H1 (cell line): ENCODE measurements at regions not wholly inside any gene's neighbourhood (a gene's known extent, or its start where the extent isn't known, plus 50 kb on each side); places are given as distances from the start of the nearest gene placed in this dataset.

Experiments used
- CTCF ChIA-PET: fragments of 300-600 bp; sonication (Branson Sonifier 250); formaldehyde crosslinking; loops from one replicate; lab custom pipeline; 2021; ENCODE audit not compliant: partially characterized antibody; lab: Charles Lee
- POLR2A ChIA-PET: fragments of 300-600 bp; sonication (Branson Sonifier 250); formaldehyde crosslinking; loops from one replicate; lab custom pipeline; 2021; ENCODE audit warnings: inconsistent platforms; ENCODE audit not compliant: partially characterized antibody; lab: Charles Lee
- DNase-seq, 2 experiments: peaks; one replicate each; pipeline versions ENCODE4 v3.0.0 to v3.0.0-alpha.2; 2010 to 2022; ENCODE audit warnings: low spot score in 2 of 2, low read depth in 1 of 2, mixed read lengths in 1 of 2
- FAIRE-seq: peaks from 2 replicates; lab custom pipeline; 2011; peaks lifted over from hg19 to GRCh38; lab: Jason Lieb, UNC
- H2AFZ ChIP-seq: 2 replicates; pipeline ENCODE4 v1.8.1; 2012; ENCODE audit warnings: low read length, inconsistent platforms
- H2AK5ac ChIP-seq: 2 replicates; pipeline ENCODE4 v1.6.1; 2013; ENCODE audit warnings: low read depth, low read length
- H2BK120ac ChIP-seq: replicated peaks from 2 replicates; pipeline ENCODE3; 2013; ENCODE audit warnings: low read depth, low read length, inconsistent platforms
- H2BK12ac ChIP-seq: 2 replicates; pipeline ENCODE4 v1.6.1; 2013; ENCODE audit warnings: low read depth, low read length
- H2BK15ac ChIP-seq: 2 replicates; pipeline ENCODE4 v1.6.1; 2013; ENCODE audit warnings: low read length
- H2BK20ac ChIP-seq: 2 replicates; pipeline ENCODE4 v1.6.1; 2013; ENCODE audit warnings: low read length
- H2BK5ac ChIP-seq: 2 replicates; pipeline ENCODE4 v1.6.1; 2013; ENCODE audit warnings: low read depth, low read length
- H3K14ac ChIP-seq: 2 replicates; pipeline ENCODE4 v1.6.1; 2013; ENCODE audit warnings: inconsistent platforms; ENCODE audit not compliant: insufficient read length
- H3K18ac ChIP-seq: 2 replicates; pipeline ENCODE4 v1.6.1; 2013; ENCODE audit warnings: low read length; ENCODE audit errors: extremely low read depth
- H3K23ac ChIP-seq: 2 replicates; pipeline ENCODE4 v1.6.1; 2013; ENCODE audit warnings: inconsistent platforms; ENCODE audit not compliant: insufficient read length
- H3K23me2 ChIP-seq: 2 replicates; pipeline ENCODE4 v1.6.1; 2013; ENCODE audit warnings: low read depth, low read length
- H3K27ac ChIP-seq: 2 replicates; pipeline ENCODE4 v1.6.1; 2011; ENCODE audit warnings: low read depth, low read length, inconsistent platforms
- H3K27me3 ChIP-seq, 4 experiments: replicated peaks in 1 of 4; 1 replicate in 1 of 4; 2 replicates in 3 of 4; pipeline versions ENCODE4 v1.6.1 to v1.8.1; 2011 to 2013; ENCODE audit warnings: low read length in 3 of 4, mild to moderate bottlenecking in 3 of 4, inconsistent platforms in 2 of 4, mixed read lengths in 2 of 4, moderate library complexity in 1 of 4; ENCODE audit not compliant: control insufficient read depth in 3 of 4, insufficient read depth in 3 of 4; ENCODE audit errors: extremely low read depth in 1 of 4
- H3K36me3 ChIP-seq, 4 experiments: 2 replicates each; pipeline versions ENCODE4 v1.6.1 to v1.8.1; 2011 to 2013; ENCODE audit warnings: mild to moderate bottlenecking in 4 of 4, low read length in 3 of 4, moderate library complexity in 2 of 4, control low read depth in 1 of 4, inconsistent platforms in 1 of 4; ENCODE audit not compliant: insufficient read depth in 4 of 4, control insufficient read depth in 2 of 4
- H3K4ac ChIP-seq: replicated peaks from 2 replicates; pipeline ENCODE3; 2013; ENCODE audit warnings: low read length, low read depth, mixed read lengths, inconsistent platforms; ENCODE audit not compliant: insufficient read length
- H3K4me1 ChIP-seq, 4 experiments: replicated peaks in 1 of 4; 1 replicate in 1 of 4; 2 replicates in 3 of 4; pipeline versions ENCODE4 v1.6.1 to v1.8.1; 2011 to 2013; ENCODE audit warnings: low read length in 3 of 4, inconsistent platforms in 2 of 4, mixed read lengths in 1 of 4; ENCODE audit not compliant: insufficient read depth in 4 of 4, control insufficient read depth in 3 of 4
- H3K4me2 ChIP-seq, 2 experiments: 2 replicates each; pipeline versions ENCODE4 v1.6.1 to v1.8.1; 2011 to 2013; ENCODE audit warnings: low read depth in 2 of 2, low read length in 2 of 2, control low read depth in 1 of 2, inconsistent platforms in 1 of 2, mild to moderate bottlenecking in 1 of 2; ENCODE audit not compliant: insufficient read depth in 1 of 2
- H3K4me3 ChIP-seq, 4 experiments: fragments of 200-600, 300-600 bp in 1 of 4; sonication (generic), shearing (Covaris generic), sonication (Bioruptor Twin) in 1 of 4; 2 replicates each; pipeline versions ENCODE4 v1.5.1 to v1.8.1; 2011 to 2016; ENCODE audit warnings: low read length in 4 of 4, low read depth in 3 of 4, control low read depth in 2 of 4, inconsistent platforms in 2 of 4, mild to moderate bottlenecking in 2 of 4, mixed read lengths in 1 of 4, moderate library complexity in 1 of 4; ENCODE audit not compliant: insufficient read depth in 2 of 4; ENCODE audit errors: extremely low read depth in 1 of 4
- H3K56ac ChIP-seq: replicated peaks from 2 replicates; pipeline ENCODE3; 2013; ENCODE audit warnings: low read depth, mild to moderate bottlenecking, mixed read lengths, low read length, inconsistent platforms; ENCODE audit not compliant: insufficient read length
- H3K79me1 ChIP-seq: 2 replicates; pipeline ENCODE4 v1.6.1; 2013; ENCODE audit warnings: low read depth, low read length, control low read depth
- H3K79me2 ChIP-seq, 2 experiments: 2 replicates each; pipeline versions ENCODE4 v1.6.1 to v1.8.1; 2012 to 2013; ENCODE audit warnings: low read length in 2 of 2, mild to moderate bottlenecking in 2 of 2, inconsistent platforms in 1 of 2; ENCODE audit not compliant: insufficient read depth in 2 of 2, control insufficient read depth in 1 of 2
- H3K9ac ChIP-seq, 4 experiments: replicated peaks in 1 of 4; 1 replicate in 1 of 4; 2 replicates in 3 of 4; pipeline versions ENCODE4 v1.6.1 to v1.8.1; 2011 to 2013; ENCODE audit warnings: low read depth in 3 of 4, low read length in 3 of 4, control low read depth in 2 of 4, mild to moderate bottlenecking in 2 of 4, moderate library complexity in 2 of 4, inconsistent platforms in 1 of 4; ENCODE audit errors: extremely low read depth in 1 of 4
- H3K9me3 ChIP-seq, 2 experiments: 2 replicates each; pipeline versions ENCODE4 v1.6.1 to v1.8.1; 2012 to 2013; ENCODE audit warnings: mild to moderate bottlenecking in 2 of 2, moderate library complexity in 2 of 2, control low read depth in 1 of 2, inconsistent platforms in 1 of 2, low read depth in 1 of 2, low read length in 1 of 2, mixed read lengths in 1 of 2; ENCODE audit not compliant: insufficient read depth in 2 of 2
- H4K20me1 ChIP-seq, 2 experiments: replicated peaks in 1 of 2; 2 replicates each; pipeline versions ENCODE3 to v1.8.1; 2011 to 2013; ENCODE audit warnings: inconsistent platforms in 2 of 2, low read length in 2 of 2, mild to moderate bottlenecking in 1 of 2; ENCODE audit not compliant: insufficient read depth in 2 of 2, control insufficient read depth in 1 of 2
- H4K5ac ChIP-seq: 2 replicates; pipeline ENCODE4 v1.6.1; 2013; ENCODE audit warnings: low read length, low read depth, mixed read lengths, inconsistent platforms; ENCODE audit not compliant: insufficient read length
- H4K8ac ChIP-seq: 2 replicates; pipeline ENCODE4 v1.8.0; 2013; ENCODE audit warnings: mild to moderate bottlenecking, moderate library complexity, low read length, inconsistent platforms; ENCODE audit not compliant: insufficient read depth; ENCODE audit errors: extremely low read depth
- H4K91ac ChIP-seq: replicated peaks from 2 replicates; pipeline ENCODE3; 2013; ENCODE audit warnings: low read length, mixed read lengths, inconsistent platforms; ENCODE audit not compliant: insufficient read length
- BACH1 ChIP-seq: IDR thresholded peaks from 2 replicates; pipeline ENCODE4 v1.6.1; 2012; ENCODE audit warnings: low read length, improper control_type of control experiment
- BCL11A ChIP-seq, 2 experiments: IDR thresholded peaks; one replicate each; pipeline ENCODE4 v1.6.1; 2011; ENCODE audit warnings: low read depth in 2 of 2, low read length in 2 of 2, mild to moderate bottlenecking in 2 of 2
- CREB1 ChIP-seq: IDR thresholded peaks from 2 replicates; pipeline ENCODE4 v1.6.1; 2012; ENCODE audit warnings: inconsistent platforms
- KDM1A ChIP-seq: fragments of 200-600, 300-600 bp; sonication (generic); IDR thresholded peaks from 2 replicates; pipeline ENCODE4 v1.7.1; 2016; ENCODE audit warnings: mild to moderate bottlenecking, low read length, borderline replicate concordance
- KDM5A ChIP-seq: fragments of 200-600 bp; IDR thresholded peaks from 2 replicates; pipeline ENCODE4 v1.7.1; 2012; ENCODE audit warnings: mild to moderate bottlenecking, low read length, inconsistent platforms, mixed read lengths
- NANOG ChIP-seq: IDR thresholded peaks from 2 replicates; pipeline ENCODE4 v1.6.1; 2011; ENCODE audit warnings: low read length, low read depth, mild to moderate bottlenecking, inconsistent platforms; ENCODE audit not compliant: insufficient read depth, poor library complexity, severe bottlenecking
- NRF1 ChIP-seq: IDR thresholded peaks from 2 replicates; pipeline ENCODE4 v1.6.1; 2011; ENCODE audit warnings: mild to moderate bottlenecking, low read depth, low read length, improper control_type of control experiment
- PHF8 ChIP-seq: fragments of 200-600 bp; sonication (generic); conservative IDR thresholded peaks from 2 replicates; pipeline ENCODE4 v1.7.1; 2012; ENCODE audit warnings: low read depth, mild to moderate bottlenecking, inconsistent platforms, low read length, moderate library complexity
- RAD21 ChIP-seq, 2 experiments: IDR thresholded peaks in 1 of 2; conservative IDR thresholded peaks in 1 of 2; 2 replicates each; pipeline ENCODE4 v1.6.1; 2011; ENCODE audit warnings: low read depth in 2 of 2, low read length in 2 of 2, improper control_type of control experiment in 1 of 2, inconsistent platforms in 1 of 2, mild to moderate bottlenecking in 1 of 2, moderate library complexity in 1 of 2
- RFX5 ChIP-seq: IDR thresholded peaks from 2 replicates; pipeline ENCODE4 v1.6.1; 2011; ENCODE audit warnings: low read depth, low read length, improper control_type of control experiment, borderline replicate concordance
- SAP30 ChIP-seq: fragments of 300-600 bp; sonication (generic); IDR thresholded peaks from 2 replicates; pipeline ENCODE4 v1.7.1; 2012; ENCODE audit warnings: low read length, moderate library complexity, mild to moderate bottlenecking, inconsistent platforms; ENCODE audit not compliant: insufficient read depth, insufficient replicate concordance
- SP2 ChIP-seq: IDR thresholded peaks from 2 replicates; pipeline ENCODE4 v1.6.1; 2012; ENCODE audit warnings: mild to moderate bottlenecking, low read length, inconsistent platforms
- TCF12 ChIP-seq: IDR thresholded peaks from 2 replicates; pipeline ENCODE4 v1.6.1; 2011; ENCODE audit warnings: low read depth, mild to moderate bottlenecking, low read length
- WGBS, 2 experiments: shearing (Covaris generic) in 1 of 2; methylation state at CpG; one replicate each; pipeline versions ENCODE4 v1.1.6 to v1.1.7; 2013 to 2015; ENCODE audit warnings: low lambda C conversion rate in 2 of 2, mixed read lengths in 2 of 2, inconsistent platforms in 1 of 2, low coverage in 1 of 2, missing lambda C conversion rate in 1 of 2; ENCODE audit not compliant: insufficient replicate concordance in 2 of 2, insufficient coverage in 1 of 2, insufficient read length in 1 of 2; ENCODE audit errors: extremely low coverage in 1 of 2, missing lambda C conversion rate in 1 of 2; 5-methylcytosine and 5-hydroxymethylcytosine counted together

DNA sequence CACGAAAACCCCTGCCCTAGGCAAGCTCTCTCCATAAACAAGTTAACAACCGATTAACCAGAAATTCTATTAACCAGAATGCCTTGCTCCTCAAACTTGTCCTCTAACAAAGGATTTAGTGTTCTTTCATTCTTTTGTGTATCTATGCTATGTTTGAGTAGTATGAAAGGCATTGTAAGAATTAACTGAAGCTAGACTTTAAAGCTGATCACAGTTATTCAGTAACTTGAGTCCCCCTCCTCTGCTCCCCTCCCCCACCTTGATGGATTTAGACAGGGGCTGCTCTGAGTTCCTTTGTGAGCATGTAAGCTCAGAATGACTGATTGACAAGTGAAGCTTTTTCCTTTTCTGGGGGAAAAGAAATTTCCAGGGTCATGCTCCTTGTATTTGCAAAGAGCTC lies 257.6 kb downstream of the TTLL7 start:
- POLR2A ChIA-PET: no interaction called here
- Histone ChIP-seq H3K4me1 (peaks cover 0 to 4% (median 1%) of the 10 kb centered on the region in 4 experiments; a peak in 2 of 7 replicates), H3K4me3 (no peak overlapping the region)

More for the DNA sequence above, 257.6 kb downstream of the TTLL7 start:
- DNase-seq (no peak), FAIRE-seq (no peak)
- no peak overlapping the region for H3K14ac ChIP-seq
- no peak overlapping the region for H2BK15ac ChIP-seq
- no peaks in the 10 kb centered on the region for H3K27me3 ChIP-seq
- H4K5ac ChIP-seq: no peak overlapping the region
- no peak overlapping the region for H4K91ac ChIP-seq
- H3K4me2 ChIP-seq: no peak overlapping the region
- WGBS, 2 experiments: 81% methylated on average over 2 of the region's 2 CpGs; no CpG with 5 or more reads in 1 of the 2 experiments
- TF ChIP-seq KDM1A: no peak
- no peak for TF ChIP-seq NRF1
- TF ChIP-seq BCL11A (IDR thresholded peaks at IDR 0.05; ENCODE audit: low read depth in 2 of 2, low read length in 2 of 2): no peak
- TF ChIP-seq RFX5: no peak
- TF ChIP-seq SAP30: no peak
- no peak for TF ChIP-seq NANOG
- no peak for TF ChIP-seq TCF12
- no peak for TF ChIP-seq CREB1
- TF ChIP-seq SP2: no peak
- no peak for TF ChIP-seq PHF8
- TF ChIP-seq BACH1: no peak
- TF ChIP-seq RAD21 (IDR thresholded peaks at IDR 0.05 in 1 of 2, conservative IDR thresholded peaks at IDR 0.05 in 1 of 2; ENCODE audit: low read depth in 2 of 2, low read length in 2 of 2): no peak
- TF ChIP-seq KDM5A: no peak
- TF ChIP-seq, all 59 proteins: peak for 0
- H2AFZ ChIP-seq: no peak overlapping the region
- H2AK5ac ChIP-seq: no peak overlapping the region
- H3K36me3 ChIP-seq: no peaks in the 10 kb centered on the region
- CTCF ChIA-PET: interaction anchor here (0.7 to 1.8 kb wide), 6 partner anchors 19 to 182 kb away, joined by 3 to 6 read pairs (median 4); no protein-coding TSS in a partner anchor
- no peaks in the 10 kb centered on the region for H4K20me1 ChIP-seq
- no peak overlapping the region for H2BK120ac ChIP-seq
- no peaks in the 10 kb centered on the region for H3K79me1 ChIP-seq
- no peaks in the 10 kb centered on the region for H3K23me2 ChIP-seq
- no peak overlapping the region for H3K18ac ChIP-seq
- H3K9ac ChIP-seq: no peak overlapping the region
- H3K79me2 ChIP-seq: no peaks in the 10 kb centered on the region
- H3K56ac ChIP-seq: no peak overlapping the region
- H3K23ac ChIP-seq: no peak overlapping the region
- no peak overlapping the region for H4K8ac ChIP-seq
- no peak overlapping the region for H3K4ac ChIP-seq
- H3K27ac ChIP-seq: no peak overlapping the region
- no peak overlapping the region for H2BK5ac ChIP-seq
- no peaks in the 10 kb centered on the region for H3K9me3 ChIP-seq
- H2BK12ac ChIP-seq: no peak overlapping the region
- H2BK20ac ChIP-seq: no peak overlapping the region
